Occipital lobe (tissue), 1 donor: ENCODE measurements at regions not wholly inside any gene's neighbourhood (a gene's known extent, or its start where the extent isn't known, plus 50 kb on each side); places are given as distances from the start of the nearest gene placed in this dataset.

Experiments
- DNase-seq: peaks from one replicate; lab custom pipeline; 2025; lab: John Stamatoyannopoulos, UW

- no peak for DNase-seq
Observed at GRCh38 chr13:61761690-61762089, 346.0 kb upstream of the PCDH20 start.

GRCh38 chr13:61760102-61760501, 344.5 kb upstream of the PCDH20 start:
- DNase-seq, result no peak

- no peak for DNase-seq
Observed at GRCh38 chr13:61756031-61756430, 340.4 kb upstream of the PCDH20 start.

- no peak for DNase-seq
Observed at GRCh38 chr13:61751039-61751438, 335.4 kb upstream of the PCDH20 start.

GRCh38 chr13:61738236-61738750, 322.6 kb upstream of the PCDH20 start:
- DNase-seq, result no peak

GRCh38 chr13:61734683-61735082, 319.0 kb upstream of the PCDH20 start:
- DNase-seq, result no peak

GRCh38 chr13:61728471-61728870, 312.8 kb upstream of the PCDH20 start:
- no peak for DNase-seq

GRCh38 chr13:61727767-61728166, 312.1 kb upstream of the PCDH20 start:
- DNase-seq, result no peak

GRCh38 chr13:61725806-61726205, 310.2 kb upstream of the PCDH20 start:
- no peak for DNase-seq

- no peak for DNase-seq
Observed at GRCh38 chr13:61722119-61722518, 306.5 kb upstream of the PCDH20 start.

GRCh38 chr13:61712621-61713020, 297.0 kb upstream of the PCDH20 start:
- no peak for DNase-seq

- no peak for DNase-seq
Observed at GRCh38 chr13:61709258-61709657, 293.6 kb upstream of the PCDH20 start.

- no peak for DNase-seq
Observed at GRCh38 chr13:61706899-61707298, 291.2 kb upstream of the PCDH20 start.

- DNase-seq, result no peak
Observed at GRCh38 chr13:61700620-61701019, 285.0 kb upstream of the PCDH20 start.

- DNase-seq, result no peak
Observed at GRCh38 chr13:61700181-61700580, 284.5 kb upstream of the PCDH20 start.

GRCh38 chr13:61696676-61697075, 281.0 kb upstream of the PCDH20 start:
- DNase-seq, result no peak

GRCh38 chr13:61695147-61695546, 279.5 kb upstream of the PCDH20 start:
- DNase-seq, result no peak

- DNase-seq, result no peak
Observed at GRCh38 chr13:61692691-61693090, 277.0 kb upstream of the PCDH20 start.

- DNase-seq, result no peak
Observed at GRCh38 chr13:61685682-61686012, 270.0 kb upstream of the PCDH20 start.

GRCh38 chr13:61684976-61685681, 269.5 kb upstream of the PCDH20 start:
- no peak for DNase-seq

- DNase-seq, result no peak
Observed at GRCh38 chr13:61672756-61673155, 257.1 kb upstream of the PCDH20 start.

- no peak for DNase-seq
Observed at GRCh38 chr13:61670384-61671161, 254.9 kb upstream of the PCDH20 start.
